Fibroblast of upper back skin (primary cell): ENCODE measurements at regions not wholly inside any gene's neighbourhood (a gene's known extent, or its start where the extent isn't known, plus 50 kb on each side); places are given as distances from the start of the nearest gene placed in this dataset.
"Not testable (repeated sequence)": the region's sequence is repeated elsewhere in the genome, so short reads cannot be mapped to it uniquely, and the experiment has no call there.

Experiments
- DNase-seq: peaks from one replicate; pipeline ENCODE4 v3.0.0-alpha.2; 2013

GRCh38 chr18:30696201-30696600 lies 346.3 kb downstream of the DSC3 start:
- DNase-seq, result no peak

GRCh38 chr18:30694773-30695172 lies 347.8 kb downstream of the DSC3 start:
- DNase-seq, result no peak

GRCh38 chr18:30689216-30689615 lies 353.3 kb downstream of the DSC3 start:
- DNase-seq, result no peak

GRCh38 chr18:30687501-30687900 lies 355.0 kb downstream of the DSC3 start:
- DNase-seq, result no peak

- no peak for DNase-seq
Measured at GRCh38 chr18:30684825-30685481, 357.6 kb downstream of the DSC3 start.

- no peak for DNase-seq
Measured at GRCh38 chr18:30683836-30684235, 358.7 kb downstream of the DSC3 start.

GRCh38 chr18:30682672-30683071 lies 359.9 kb downstream of the DSC3 start:
- DNase-seq, result peak; percentile 8

- no peak for DNase-seq
Measured at GRCh38 chr18:30679285-30679930, 363.1 kb downstream of the DSC3 start.

GRCh38 chr18:30677813-30678212 lies 364.7 kb downstream of the DSC3 start:
- not testable (repeated sequence) for DNase-seq

GRCh38 chr18:30676053-30676480 lies 366.5 kb downstream of the DSC3 start:
- DNase-seq, result no peak

GRCh38 chr18:30675493-30675892 lies 367.0 kb downstream of the DSC3 start:
- no peak for DNase-seq

- no peak for DNase-seq
Measured at GRCh38 chr18:30675072-30675471, 367.5 kb downstream of the DSC3 start.

- DNase-seq, result no peak
Measured at GRCh38 chr18:30674596-30674995, 367.9 kb downstream of the DSC3 start.

- DNase-seq, result not testable (repeated sequence)
Measured at GRCh38 chr18:30672439-30672838, 370.1 kb downstream of the DSC3 start.

- no peak for DNase-seq
Measured at GRCh38 chr18:30658306-30658705, 384.2 kb downstream of the DSC3 start.

GRCh38 chr18:30652387-30652786 lies 390.2 kb downstream of the DSC3 start:
- DNase-seq, result no peak

- DNase-seq, result no peak
Measured at GRCh38 chr18:30650499-30650898, 392.0 kb downstream of the DSC3 start.

- DNase-seq, result no peak
Measured at GRCh38 chr18:30644158-30644557, 398.4 kb downstream of the DSC3 start.

GRCh38 chr18:30639361-30639760 lies 403.2 kb downstream of the DSC3 start:
- DNase-seq, result no peak

- no peak for DNase-seq
Measured at GRCh38 chr18:30634249-30634648, 408.3 kb downstream of the DSC3 start.

- no peak for DNase-seq
Measured at GRCh38 chr18:30632071-30632698, 410.4 kb downstream of the DSC3 start.

GRCh38 chr18:30625961-30626360 lies 416.6 kb downstream of the DSC3 start:
- no peak for DNase-seq

- DNase-seq, result peak; percentile 22
Measured at GRCh38 chr18:30623401-30624065, 419.0 kb downstream of the DSC3 start.

- DNase-seq, result no peak
Measured at GRCh38 chr18:30622635-30623034, 419.9 kb downstream of the DSC3 start.
